Lower lobe of right lung (tissue), 2 donors: ENCODE measurements at regions not wholly inside any gene's neighbourhood (a gene's known extent, or its start where the extent isn't known, plus 50 kb on each side); places are given as distances from the start of the nearest gene placed in this dataset.

Experiments used
- ATAC-seq, 2 donors: fragments of 200-7000 bp; cut with Tn5 transposase; one replicate each; pipeline ENCODE4 v1.9.1; 2020 to 2022; ENCODE audit warnings: mild to moderate bottlenecking in 2 of 2, moderate library complexity in 2 of 2
- DNase-seq: peaks from one replicate; pipeline ENCODE4 v3.0.0-alpha.2; 2020
- H3K27ac ChIP-seq: fragments of 200-600 bp; one replicate; pipeline ENCODE4 v1.8.0; 2022
- H3K27me3 ChIP-seq: fragments of 200-600 bp; one replicate; pipeline ENCODE4 v1.8.0; 2022; ENCODE audit warnings: low read depth
- H3K36me3 ChIP-seq: fragments of 200-600 bp; one replicate; pipeline ENCODE4 v1.8.0; 2022; ENCODE audit warnings: mild to moderate bottlenecking
- H3K4me1 ChIP-seq: fragments of 200-600 bp; one replicate; pipeline ENCODE4 v1.8.0; 2022
- H3K4me3 ChIP-seq: fragments of 200-600 bp; one replicate; pipeline ENCODE4 v1.8.0; 2022; ENCODE audit warnings: mild to moderate bottlenecking
- H3K9me3 ChIP-seq: fragments of 200-600 bp; one replicate; pipeline ENCODE4 v1.8.0; 2022
- CTCF ChIP-seq: fragments of 200-600 bp; IDR thresholded peaks from one replicate; pipeline ENCODE4 v1.8.0; 2022; ENCODE audit warnings: antibody characterized with exemption, mild to moderate bottlenecking
- intact Hi-C: fragments of 100-400 bp; cut with DNase I; formaldehyde crosslinking; loops from one replicate; pipeline ENCODE4 v1.11.0; 2022
- donor health status: DM: no; HTN: yes; CAD: no; lungs with severe emphysema.

- intact Hi-C loops: no loop called here
- H3K36me3 ChIP-seq: no peaks in the 10 kb centered on the region
- H3K27ac ChIP-seq: no peak overlapping the region
- H3K27me3 ChIP-seq: peaks cover 19% of the 10 kb centered on the region
- no peaks in the 10 kb centered on the region for H3K4me1 ChIP-seq
- H3K9me3 ChIP-seq: no peaks in the 10 kb centered on the region
- no peak overlapping the region for H3K4me3 ChIP-seq
- TF ChIP-seq CTCF: no peak
- no peak for ATAC-seq
- peak; percentile 0 for DNase-seq
These were observed 95.8 kb upstream of the CRHR1 start for GRCh38 chr17:45688353-45688752.

DNA sequence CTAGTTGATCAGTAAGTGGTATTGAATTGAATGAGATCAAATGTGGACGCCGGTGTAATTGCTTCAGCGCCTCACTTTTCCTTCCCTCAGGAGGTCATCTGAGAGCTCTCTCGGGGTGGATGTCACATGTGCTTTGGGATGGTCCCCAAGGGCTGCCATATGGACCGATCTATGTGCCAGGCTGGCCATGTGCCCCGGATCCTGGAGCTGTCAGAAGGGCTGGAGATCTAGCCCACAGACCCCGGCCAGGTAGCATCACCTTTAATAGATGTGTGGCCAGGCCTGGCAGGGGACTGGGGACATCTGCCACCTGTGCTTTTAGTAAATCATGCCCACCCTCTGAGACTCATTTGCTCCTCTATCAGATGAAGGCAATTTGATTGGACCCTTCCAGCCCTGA, 95.3 kb upstream of the CRHR1 start:
- no peak for ATAC-seq
- Histone ChIP-seq H3K27ac (no peak overlapping the region), H3K36me3 (no peaks in the 10 kb centered on the region), H3K9me3 (no peaks in the 10 kb centered on the region), H3K27me3 (peaks cover 19% of the 10 kb centered on the region), H3K4me1 (no peaks in the 10 kb centered on the region), H3K4me3 (no peak overlapping the region)
- peak; percentile 22 for DNase-seq
- intact Hi-C loops: no loop called here
- no peak for TF ChIP-seq CTCF

- intact Hi-C loops: no loop called here
- H3K27ac ChIP-seq: no peak overlapping the region
- no peaks in the 10 kb centered on the region for H3K36me3 ChIP-seq
- H3K27me3 ChIP-seq: peaks cover 25% of the 10 kb centered on the region
- ATAC-seq: no peak
- no peaks in the 10 kb centered on the region for H3K9me3 ChIP-seq
- DNase-seq: peak; percentile 17
- H3K4me3 ChIP-seq: no peak overlapping the region
- no peak for TF ChIP-seq CTCF
- H3K4me1 ChIP-seq: no peaks in the 10 kb centered on the region
These were observed 94.7 kb upstream of the CRHR1 start for GRCh38 chr17:45689451-45689850.

- no peak for TF ChIP-seq CTCF
- Histone ChIP-seq H3K27me3 (peaks cover 27% of the 10 kb centered on the region), H3K4me3 (no peak overlapping the region), H3K4me1 (no peaks in the 10 kb centered on the region), H3K27ac (no peak overlapping the region), H3K9me3 (no peaks in the 10 kb centered on the region), H3K36me3 (no peaks in the 10 kb centered on the region)
- intact Hi-C loops: no loop called here
- DNase-seq: peak; percentile 14
- no peak for ATAC-seq
These were observed 93.4 kb upstream of the CRHR1 start for GRCh38 chr17:45690625-45691275.

DNA sequence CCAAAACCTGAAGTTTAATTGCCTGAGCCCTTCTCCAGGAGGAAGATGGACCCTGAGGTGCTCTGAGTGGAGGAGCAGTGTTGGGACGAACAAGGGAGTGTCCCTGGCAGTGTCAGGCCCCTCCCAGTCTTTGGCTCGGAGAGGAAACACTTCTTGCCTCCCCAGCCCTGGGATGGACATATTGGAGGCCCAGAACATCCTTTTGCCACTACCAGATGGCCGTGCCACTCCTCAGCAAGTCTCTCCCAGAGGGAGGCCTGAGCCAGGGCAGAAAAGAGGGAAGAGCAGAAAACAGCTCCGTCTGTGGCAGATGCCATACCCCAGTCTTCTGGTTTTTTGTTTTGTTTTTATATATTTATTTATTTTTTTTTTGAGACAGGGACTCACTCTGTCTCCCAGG, 91.5 kb upstream of the CRHR1 start:
- H3K4me3 ChIP-seq: no peak overlapping the region
- DNase-seq (peak; percentile 16), ATAC-seq (no peak)
- H3K27me3 ChIP-seq: peaks cover 27% of the 10 kb centered on the region
- H3K4me1 ChIP-seq: no peaks in the 10 kb centered on the region
- intact Hi-C loops: no loop called here
- H3K36me3 ChIP-seq: no peaks in the 10 kb centered on the region
- no peaks in the 10 kb centered on the region for H3K9me3 ChIP-seq
- no peak for TF ChIP-seq CTCF
- H3K27ac ChIP-seq: no peak overlapping the region
